GM19372 (cell line): ENCODE measurements at regions not wholly inside any gene's neighbourhood (a gene's known extent, or its start where the extent isn't known, plus 50 kb on each side); places are given as distances from the start of the nearest gene placed in this dataset.
"Not testable (repeated sequence)": the region's sequence is repeated elsewhere in the genome, so short reads cannot be mapped to it uniquely, and the experiment has no call there.

Source experiments
- ATAC-seq: cut with Tn5 transposase; IDR thresholded peaks from one replicate; pipeline ENCODE4 v1.9.1; 2021; ENCODE audit warnings: mild to moderate bottlenecking, low read depth, moderate library complexity; ENCODE audit not compliant: unreplicated experiment

DNA sequence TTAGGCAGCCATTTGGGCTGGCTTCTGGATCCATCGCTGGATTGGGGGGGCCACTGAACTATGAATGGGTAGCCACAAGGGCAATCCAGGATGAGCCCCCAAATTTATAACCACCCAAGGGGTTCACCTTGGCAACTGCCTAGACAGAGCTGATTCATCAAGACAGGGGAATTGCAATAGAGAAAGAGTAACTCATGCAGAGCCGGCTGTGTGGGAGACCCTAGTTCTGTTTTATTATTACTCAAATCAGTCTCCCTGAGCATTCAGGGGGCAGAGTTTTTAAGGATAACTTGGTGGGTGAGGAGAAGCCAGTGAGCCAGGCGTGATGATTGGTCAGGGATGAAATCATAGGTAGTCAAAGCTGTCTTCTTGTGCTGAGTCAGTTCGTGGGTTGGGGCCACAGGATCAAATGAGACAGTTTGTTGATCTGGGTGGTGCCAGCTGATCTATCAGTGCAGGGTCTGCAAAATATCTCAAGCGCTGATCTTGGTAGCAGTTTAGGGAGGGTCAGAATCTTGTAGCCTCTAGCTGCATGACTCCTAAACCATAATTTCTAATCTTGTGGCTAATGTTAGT lies 57.9 kb downstream of the DNAJB9 start:
- ATAC-seq: no peak

GRCh38 chr7:108628678-108629077 lies 59.0 kb downstream of the DNAJB9 start:
- ATAC-seq: no peak

GRCh38 chr7:108629651-108630400 lies 60.2 kb downstream of the DNAJB9 start:
- no peak for ATAC-seq

- no peak for ATAC-seq
These were observed 64.4 kb downstream of the DNAJB9 start for GRCh38 chr7:108634036-108634435.

DNA sequence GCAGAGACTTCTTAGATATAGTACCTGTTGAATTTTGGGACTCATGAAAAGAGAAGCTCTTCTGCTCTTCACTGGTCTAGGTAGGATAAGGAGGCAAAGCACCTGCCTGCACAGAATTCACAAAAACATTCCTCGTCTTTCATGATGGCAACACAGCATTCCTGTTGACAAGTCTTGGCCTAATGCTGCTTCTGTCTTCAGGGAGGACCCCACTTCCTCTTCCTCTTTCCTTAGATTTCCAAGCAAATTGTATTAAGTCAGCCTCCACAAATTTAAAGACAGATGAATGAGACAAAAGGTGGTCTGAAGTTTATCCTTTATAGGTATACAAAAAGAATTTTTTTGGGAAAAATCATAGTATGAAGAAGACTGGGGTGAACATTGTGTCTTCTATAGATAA lies 64.9 kb downstream of the DNAJB9 start:
- no peak for ATAC-seq

GRCh38 chr7:108637049-108637621 lies 67.5 kb downstream of the DNAJB9 start:
- no peak for ATAC-seq

DNA sequence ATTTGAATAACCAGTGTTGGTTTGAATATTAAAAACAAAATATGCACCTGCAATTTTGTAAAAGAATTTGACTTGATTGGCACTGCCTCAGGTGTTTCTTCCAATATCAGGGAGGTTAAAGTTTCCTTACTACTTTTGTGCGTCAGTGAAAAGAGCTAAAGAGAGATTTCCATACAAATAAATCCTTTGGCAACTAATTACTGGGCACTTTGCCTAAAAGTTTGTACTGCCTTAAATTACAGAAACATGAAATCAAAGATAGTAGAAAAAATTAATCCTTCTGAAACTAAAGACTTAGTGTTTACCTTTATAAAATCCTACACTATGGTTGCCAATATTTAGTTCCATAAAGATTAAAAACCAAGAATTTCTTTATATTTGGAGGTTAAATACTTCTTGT lies 72.5 kb downstream of the DNAJB9 start:
- no peak for ATAC-seq

GRCh38 chr7:108643136-108643535 lies 73.5 kb downstream of the DNAJB9 start:
- no peak for ATAC-seq

DNA sequence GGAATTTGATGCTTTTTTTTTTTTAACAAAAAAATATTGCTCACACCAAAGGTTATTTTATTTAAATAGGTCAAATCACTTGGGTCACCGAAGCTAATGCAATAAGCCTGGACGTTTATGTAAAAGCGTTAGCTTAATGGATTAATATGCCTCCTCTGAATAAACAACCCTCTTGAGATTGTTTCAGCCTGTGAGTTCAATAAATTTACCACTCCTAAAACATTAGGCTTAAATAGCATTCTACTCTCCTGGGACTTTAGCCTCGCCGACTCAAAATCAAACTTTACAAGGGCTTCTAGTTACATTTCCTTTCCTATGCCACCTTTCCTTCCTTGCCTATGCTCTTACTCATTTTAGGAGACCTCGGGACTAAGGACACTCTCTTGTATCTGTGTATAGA lies 79.3 kb downstream of the DNAJB9 start:
- ATAC-seq: no peak

DNA sequence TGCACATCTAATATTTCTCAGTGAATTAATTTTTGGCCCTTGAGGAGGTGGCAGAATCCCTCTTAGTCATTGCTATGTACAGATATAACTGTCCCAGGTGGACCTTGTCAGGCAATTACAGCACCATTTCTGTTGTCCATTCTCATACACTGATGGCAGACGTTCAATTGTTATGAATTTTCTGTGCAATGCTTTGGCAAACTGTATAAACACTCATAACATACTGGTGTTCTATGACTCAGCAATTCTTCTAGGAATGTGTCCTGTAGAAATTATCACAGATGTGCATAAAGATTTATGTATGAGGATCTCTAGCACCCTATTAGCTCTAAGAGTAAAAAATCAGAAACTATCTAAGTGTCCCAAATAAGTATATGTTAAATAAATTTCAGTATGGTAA lies 80.8 kb downstream of the DNAJB9 start:
- no peak for ATAC-seq

DNA sequence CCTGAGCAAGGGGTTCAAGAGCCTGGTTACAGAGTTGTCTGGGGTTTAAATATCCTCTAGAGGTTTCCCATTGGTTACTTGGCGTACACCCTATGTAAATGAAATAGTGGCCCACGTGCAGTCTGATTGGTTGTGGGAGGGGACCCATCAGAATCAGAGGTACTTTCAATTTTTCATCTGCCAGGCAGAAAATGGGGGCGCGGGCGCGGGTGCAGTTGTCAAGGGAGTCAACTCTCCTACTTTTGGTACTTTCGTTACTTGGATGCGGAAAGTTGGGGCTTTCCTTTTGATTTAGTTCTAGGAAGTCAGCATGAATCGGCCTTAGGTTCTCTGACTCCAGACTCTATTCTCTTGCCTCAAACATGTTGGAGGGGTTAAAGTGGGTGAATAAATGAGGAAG lies 83.2 kb downstream of the DNAJB9 start:
- no peak for ATAC-seq

- no peak for ATAC-seq
These were observed 83.9 kb downstream of the DNAJB9 start for GRCh38 chr7:108653526-108653925.

DNA sequence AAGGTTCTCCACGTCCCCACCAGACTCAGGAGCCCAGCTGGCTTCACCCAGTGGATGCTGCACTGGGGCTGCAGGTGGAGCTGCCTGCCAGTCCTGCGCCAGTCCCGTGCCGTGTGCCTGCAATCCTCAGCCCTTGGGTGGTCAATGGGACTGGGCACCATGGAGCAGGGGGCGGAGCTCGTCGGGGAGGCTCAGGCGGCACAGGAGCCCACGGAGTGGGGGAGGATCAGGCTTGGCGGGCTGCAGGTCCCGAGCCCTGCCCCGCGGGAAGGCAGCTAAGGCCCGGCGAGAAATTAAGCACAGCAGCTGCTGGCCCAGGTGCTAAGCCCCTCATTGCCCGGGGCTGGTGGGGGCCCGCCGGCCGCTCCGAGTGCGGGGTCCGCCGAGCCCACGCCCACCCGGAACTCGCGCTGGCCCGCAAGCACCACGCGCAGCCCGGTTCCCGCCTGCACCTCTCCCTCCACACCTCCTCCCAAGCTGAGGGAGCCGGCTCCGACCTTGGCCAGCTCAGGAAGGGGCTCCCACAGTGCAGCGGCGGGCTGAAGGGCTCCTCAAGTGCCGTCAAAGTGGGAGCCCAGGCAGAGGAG lies 87.6 kb downstream of the DNAJB9 start:
- ATAC-seq: not testable (repeated sequence)

DNA sequence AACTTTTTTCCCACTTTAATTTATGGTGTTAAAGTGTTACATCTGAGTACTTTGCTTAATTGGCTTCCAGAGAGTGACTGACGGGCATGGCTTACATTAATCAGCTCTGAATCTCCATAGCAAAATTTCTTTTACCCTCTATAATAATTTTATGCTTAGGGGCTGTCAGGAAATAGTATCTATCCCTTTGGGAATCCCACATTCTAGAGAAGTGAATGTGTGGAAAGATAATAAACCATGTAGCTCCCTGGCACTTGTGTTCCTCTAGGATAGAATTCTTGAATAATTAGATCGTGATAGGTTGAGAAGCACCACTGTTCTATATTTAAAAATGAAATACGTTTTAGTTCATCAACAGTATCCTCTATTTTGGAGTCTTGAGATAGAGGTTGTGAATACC lies 89.6 kb downstream of the DNAJB9 start:
- ATAC-seq: no peak

DNA sequence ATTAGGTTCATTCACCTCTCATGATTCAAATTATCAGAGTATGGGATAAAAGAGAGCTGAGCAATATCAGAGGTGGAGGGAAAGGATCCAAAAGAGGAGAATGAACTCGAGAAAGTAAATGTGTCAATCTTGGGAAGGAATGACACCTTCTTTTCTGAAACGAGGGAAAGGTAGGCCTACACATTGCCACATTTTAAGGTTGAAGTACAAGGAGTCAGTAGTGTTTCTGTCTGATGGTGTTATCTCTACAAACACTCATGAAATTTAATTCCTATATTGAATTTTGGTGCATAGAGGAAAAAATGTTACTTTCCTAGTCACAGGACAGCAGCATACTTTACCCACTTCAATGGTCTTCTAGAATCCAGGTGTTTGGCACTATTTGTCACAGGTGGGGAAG lies 90.2 kb downstream of the DNAJB9 start:
- ATAC-seq: no peak

- ATAC-seq: no peak
These were observed 90.8 kb downstream of the DNAJB9 start for GRCh38 chr7:108660465-108660864.

- ATAC-seq: no peak
These were observed 93.2 kb downstream of the DNAJB9 start for GRCh38 chr7:108662783-108663362.

- ATAC-seq: no peak
These were observed 94.0 kb downstream of the DNAJB9 start for GRCh38 chr7:108663701-108664100.

GRCh38 chr7:108667216-108667615 lies 97.5 kb downstream of the DNAJB9 start:
- no peak for ATAC-seq

- ATAC-seq: no peak
These were observed 100.3 kb downstream of the DNAJB9 start for GRCh38 chr7:108669958-108670357.

DNA sequence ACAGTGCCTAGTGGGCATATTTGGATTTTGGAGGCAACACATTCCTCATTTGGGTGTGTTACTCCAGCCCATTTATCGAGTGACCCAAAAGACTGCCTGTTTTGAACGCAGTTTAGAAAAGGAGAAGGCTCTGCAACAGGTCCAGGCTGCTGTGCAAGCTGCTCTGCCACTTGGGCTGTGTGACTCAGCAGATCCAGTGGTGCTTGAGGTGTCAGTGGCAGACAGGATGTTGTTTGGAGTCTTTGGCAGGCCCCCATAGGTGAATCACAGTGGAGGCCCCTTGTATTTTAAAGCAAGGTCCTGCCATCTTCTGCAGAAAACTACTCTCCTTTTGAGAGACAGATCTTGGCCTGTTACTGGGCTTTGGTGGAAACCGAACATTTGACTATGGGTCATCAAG lies 104.0 kb downstream of the DNAJB9 start:
- not testable (repeated sequence) for ATAC-seq
